ENCODE measurements at regions not wholly inside any gene's neighbourhood (a gene's known extent, or its start where the extent isn't known, plus 50 kb on each side); places are given as distances from the start of the nearest gene placed in this dataset.

DNA sequence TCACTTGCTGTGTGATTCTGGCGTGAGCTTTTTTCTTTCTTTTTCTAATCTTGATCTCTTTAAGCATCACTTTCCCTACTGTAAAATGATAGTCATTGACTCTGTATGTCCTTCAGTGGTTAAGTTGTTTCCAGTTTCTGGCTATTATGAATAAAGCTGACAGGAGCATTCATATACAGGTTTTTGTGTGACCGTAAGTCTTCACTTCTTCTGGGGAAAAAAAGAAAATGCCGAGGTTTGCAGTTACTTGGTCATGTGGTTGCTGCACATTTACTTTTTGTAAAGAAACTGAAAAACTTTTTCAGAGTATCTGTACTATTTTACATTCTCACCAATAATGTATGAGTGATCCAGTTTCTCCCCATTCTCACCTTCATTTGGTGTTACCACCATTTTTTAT, 247.4 kb upstream of the RBMS3 start:
- DNase-seq (ENCODE audit: low read depth) = no peak

DNA sequence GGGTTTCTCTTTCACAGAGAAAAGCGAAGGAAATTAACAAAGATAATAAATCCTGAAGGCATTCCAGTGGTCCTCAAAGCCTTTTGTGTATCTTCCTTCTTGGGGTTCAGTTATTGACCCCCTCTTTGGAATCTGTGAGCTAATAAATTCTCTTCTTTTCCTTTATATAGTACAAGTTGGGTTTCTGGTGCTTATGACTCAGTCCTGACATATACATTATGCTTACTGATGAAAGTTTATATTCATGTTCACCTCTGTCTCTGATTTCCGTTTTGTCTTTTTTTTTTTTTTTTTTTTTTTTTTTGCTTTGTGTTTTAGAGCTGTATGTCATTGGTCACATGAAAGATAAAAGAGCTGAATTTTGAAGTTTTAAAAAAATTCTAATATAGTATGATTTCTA, 230.7 kb upstream of the RBMS3 start:
- no peak for DNase-seq (ENCODE audit: low read depth)

DNA sequence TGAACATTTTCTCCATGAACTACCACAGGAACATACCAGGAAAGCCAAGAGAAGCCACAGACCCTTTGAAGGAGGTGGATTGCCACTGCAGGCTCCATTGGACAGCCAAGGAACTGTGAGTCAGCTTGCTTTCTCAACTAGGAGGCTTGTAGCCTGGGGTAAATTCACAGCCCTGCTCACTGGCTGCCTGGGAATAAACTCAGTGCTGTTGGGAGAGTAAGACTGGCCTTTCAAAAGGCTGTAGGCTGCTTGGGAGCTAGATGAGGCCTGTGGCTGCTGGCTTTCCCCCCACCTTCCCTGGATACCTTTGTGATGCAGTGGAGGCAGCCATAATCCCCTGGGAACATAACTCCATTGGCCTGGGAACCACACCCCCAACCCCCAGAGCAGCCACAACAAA, 223.5 kb upstream of the RBMS3 start:
- DNase-seq (ENCODE audit: low read depth) = peak; percentile 84

- peak; percentile 58 for DNase-seq (ENCODE audit: low read depth)
These were observed 216.8 kb upstream of the RBMS3 start for GRCh38 chr3:29064085-29064484.

- peak; percentile 96 for DNase-seq (ENCODE audit: low read depth)
These were observed 215.6 kb upstream of the RBMS3 start for GRCh38 chr3:29065211-29065785.

DNA sequence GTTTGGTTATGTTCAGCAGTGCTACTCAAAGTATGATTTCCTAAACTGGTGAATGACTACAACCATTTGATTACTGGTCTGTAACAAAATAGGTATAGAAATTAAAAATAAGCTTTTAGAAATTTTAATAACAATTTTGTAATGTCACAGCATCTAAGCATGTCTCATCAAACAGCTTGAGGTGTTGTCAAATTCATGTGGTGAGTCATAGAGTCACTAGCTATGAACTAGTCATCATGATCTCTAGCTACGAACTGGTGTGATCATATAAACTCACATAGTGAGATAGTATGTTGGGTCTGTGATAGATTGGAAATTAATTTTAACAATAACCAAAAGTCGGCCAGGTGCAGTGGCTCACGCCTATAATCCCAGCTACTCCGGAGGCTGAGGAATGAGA, 213.9 kb upstream of the RBMS3 start:
- peak; percentile 5 for DNase-seq (ENCODE audit: low read depth)

- DNase-seq (ENCODE audit: low read depth) = no peak
These were observed 209.8 kb upstream of the RBMS3 start for GRCh38 chr3:29070959-29071634.

DNA sequence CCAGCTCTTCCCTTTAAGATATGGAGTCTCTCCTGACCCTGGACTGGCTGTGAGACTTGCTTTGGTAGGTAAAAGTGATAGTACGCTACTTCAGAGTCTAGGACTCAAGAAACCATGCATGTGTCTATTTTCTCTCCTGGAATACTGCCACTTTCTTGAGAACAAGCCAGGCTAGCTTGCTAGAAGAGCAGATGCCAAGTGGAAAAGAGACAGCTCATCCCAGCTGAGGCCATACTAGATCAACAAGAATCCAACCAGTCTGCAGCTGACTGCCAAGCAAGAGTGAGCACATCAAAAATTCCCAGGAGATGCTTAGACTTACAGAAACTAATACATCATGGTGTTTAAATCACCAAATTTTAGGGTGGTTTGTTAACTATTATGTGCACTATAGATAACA, 208.3 kb upstream of the RBMS3 start:
- no peak for DNase-seq (ENCODE audit: low read depth)

- DNase-seq (ENCODE audit: low read depth) = no peak
These were observed 203.5 kb upstream of the RBMS3 start for GRCh38 chr3:29077356-29077755.

DNA sequence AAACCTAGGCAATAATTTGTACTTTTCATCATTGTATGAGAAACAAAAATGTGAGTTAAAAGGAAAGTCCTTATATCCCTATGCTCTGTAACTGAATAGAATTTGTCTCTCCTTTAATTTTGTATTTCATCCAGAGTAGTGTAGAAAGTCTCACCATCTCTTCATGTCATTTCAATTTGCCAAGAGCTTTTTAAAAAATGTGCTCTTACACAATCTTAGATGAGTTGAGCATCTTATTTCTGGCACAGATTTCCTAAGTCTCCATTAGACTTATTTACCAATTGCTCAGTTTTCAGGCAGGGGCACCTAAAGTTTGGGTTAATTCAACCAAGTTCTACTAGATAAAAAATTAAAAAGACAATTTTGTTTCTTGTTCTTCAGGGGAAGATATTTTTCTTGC, 201.5 kb upstream of the RBMS3 start:
- DNase-seq (ENCODE audit: low read depth) = no peak

DNA sequence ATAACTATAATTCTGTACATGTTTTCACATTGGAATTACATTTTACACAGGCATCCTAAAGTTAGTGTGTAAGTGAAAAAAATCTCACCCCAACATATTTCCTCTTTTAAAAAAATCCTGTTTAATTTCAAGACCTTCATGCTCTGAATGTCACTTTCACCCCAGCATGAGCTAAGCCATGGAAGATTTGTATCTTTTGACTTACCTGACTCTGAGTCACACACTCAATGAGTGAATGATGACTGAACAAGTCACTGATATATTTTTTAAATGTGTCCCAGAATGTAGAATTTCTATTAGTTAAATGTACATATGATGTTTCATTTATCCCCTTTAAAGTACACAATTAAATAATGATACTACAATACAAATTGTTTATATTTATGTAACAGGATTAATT, 199.9 kb upstream of the RBMS3 start:
- no peak for DNase-seq (ENCODE audit: low read depth)

DNA sequence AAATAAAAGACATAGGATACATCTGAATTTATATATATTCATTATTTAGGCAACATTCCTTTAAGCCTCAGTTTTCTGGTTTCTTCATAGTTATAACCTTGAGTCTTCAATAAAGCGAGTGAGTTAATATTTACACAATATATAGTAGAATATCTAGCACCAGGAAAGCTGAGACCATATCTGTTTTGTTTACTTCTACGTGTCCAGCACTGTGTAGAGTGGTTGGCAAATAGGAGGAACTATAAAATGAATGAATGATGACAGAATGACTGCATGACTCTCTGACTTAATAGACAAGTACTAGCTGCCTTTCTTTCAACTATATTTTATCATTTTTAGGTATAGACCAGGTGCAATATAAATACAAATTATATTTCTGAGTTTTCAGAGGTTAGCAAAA, 197.8 kb upstream of the RBMS3 start:
- no peak for DNase-seq (ENCODE audit: low read depth)

DNA sequence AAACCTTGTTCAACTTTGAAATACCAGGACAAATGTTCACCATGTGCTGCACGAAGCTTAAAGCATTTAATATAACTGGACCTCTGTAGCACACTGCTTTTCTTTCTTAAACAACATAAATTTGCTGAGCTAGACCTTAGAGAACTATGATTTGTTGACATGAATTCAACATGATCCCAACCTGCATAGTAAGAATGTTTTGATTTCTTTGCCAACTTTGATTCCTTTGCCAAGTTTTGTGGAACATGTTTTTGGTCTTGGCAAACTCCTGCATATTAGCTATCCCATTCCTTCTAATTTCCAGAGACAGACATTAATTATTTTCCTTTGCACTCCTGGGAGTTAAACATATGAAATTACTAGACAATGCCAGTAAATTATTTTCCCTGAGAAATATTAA, 197.2 kb upstream of the RBMS3 start:
- no peak for DNase-seq (ENCODE audit: low read depth)

DNA sequence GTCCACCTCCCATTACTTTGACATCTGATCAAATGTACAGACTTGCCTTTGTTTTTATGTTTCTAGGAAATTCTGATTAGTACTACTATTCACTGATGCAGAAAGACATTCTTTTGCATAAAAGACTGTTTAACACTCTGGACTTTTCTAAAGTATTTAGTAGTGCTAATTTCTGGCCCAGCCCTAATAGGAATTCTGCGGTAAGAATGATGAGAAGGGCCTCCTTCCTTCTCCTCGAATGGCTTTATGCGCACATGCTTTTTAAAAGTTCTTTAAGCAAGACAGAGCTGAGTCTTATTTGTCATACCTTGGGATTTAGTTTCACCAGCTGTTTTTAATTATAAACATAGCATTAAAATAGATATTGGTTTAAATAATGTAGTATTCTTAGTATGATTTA, 192.3 kb upstream of the RBMS3 start:
- no peak for DNase-seq (ENCODE audit: low read depth)

DNA sequence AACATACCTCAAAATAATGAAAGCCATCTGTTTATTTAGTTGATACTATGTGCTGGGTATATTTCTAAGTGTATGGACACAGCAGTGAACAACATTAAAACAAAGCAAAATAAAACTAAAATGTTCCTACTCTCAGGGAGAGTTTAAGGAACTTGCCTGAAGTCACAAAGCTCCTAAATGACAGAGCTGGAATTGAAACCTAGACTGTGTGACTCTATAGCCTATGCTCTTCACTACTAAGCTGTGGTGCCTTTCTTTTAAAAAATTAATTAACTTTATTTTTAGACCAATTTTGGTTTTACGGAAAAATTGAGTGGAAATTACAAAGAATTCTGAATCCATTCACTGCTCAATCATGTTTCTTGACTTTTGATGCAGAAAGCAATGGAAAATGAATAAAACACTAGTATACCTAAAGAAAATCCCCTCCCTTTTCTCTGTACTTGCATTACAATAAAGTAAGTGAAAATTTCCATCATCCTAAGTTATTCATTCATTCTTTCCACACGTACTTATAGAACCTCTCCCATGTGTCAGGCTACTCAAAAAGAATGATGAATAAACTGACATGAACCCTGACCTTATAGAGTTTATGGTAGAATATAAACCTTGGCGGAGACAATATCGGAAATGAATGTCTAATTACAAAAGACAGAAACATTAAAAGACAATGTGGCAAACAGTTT, 189.8 kb upstream of the RBMS3 start:
- DNase-seq (ENCODE audit: low read depth) = no peak

- no peak for DNase-seq (ENCODE audit: low read depth)
These were observed 189.2 kb upstream of the RBMS3 start for GRCh38 chr3:29091599-29092189.

GRCh38 chr3:29092348-29092747, 188.5 kb upstream of the RBMS3 start:
- DNase-seq (ENCODE audit: low read depth) = no peak

DNA sequence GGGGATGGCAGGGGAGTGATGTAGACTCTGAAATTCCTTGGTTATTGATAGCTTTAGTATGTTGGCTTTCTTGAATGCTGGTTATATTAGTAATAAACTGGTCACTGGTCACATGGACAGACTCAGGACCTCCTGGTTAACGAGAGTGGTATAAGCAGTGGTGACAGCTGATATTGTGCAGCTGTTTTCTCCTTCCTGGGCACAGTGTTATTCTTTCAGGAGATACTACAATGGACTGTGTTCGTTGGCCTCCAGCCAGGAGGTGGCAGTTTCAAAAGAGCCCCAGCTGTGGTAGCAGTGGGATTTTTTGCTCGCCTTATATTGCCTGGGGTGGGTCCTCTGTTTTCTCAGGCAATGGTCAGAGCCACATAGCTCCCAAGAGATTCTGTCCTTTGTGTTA, 181.6 kb upstream of the RBMS3 start:
- DNase-seq (ENCODE audit: low read depth) = peak; percentile 18

DNA sequence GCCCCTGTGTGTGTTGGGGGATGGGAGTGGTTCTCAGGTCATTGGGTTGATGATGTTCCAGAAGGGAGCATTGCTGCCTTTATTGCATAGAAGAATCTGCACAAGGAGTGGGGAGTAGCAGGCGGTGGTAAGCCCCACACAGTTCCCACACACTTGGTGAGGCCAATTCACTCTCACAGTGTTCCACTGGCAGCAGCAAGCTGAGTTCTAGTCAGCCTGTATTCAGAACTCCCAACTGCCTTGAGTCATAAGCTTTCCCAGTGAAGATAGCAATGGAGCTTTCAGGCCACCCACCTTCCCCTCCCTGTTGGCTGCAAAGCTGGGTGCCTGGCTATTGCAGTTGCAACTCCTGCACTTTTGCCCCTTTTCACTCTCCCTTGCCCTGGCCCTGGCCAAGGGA, 181.1 kb upstream of the RBMS3 start:
- DNase-seq (ENCODE audit: low read depth) = no peak

- no peak for DNase-seq (ENCODE audit: low read depth)
These were observed 180.6 kb upstream of the RBMS3 start for GRCh38 chr3:29100292-29100691.

DNA sequence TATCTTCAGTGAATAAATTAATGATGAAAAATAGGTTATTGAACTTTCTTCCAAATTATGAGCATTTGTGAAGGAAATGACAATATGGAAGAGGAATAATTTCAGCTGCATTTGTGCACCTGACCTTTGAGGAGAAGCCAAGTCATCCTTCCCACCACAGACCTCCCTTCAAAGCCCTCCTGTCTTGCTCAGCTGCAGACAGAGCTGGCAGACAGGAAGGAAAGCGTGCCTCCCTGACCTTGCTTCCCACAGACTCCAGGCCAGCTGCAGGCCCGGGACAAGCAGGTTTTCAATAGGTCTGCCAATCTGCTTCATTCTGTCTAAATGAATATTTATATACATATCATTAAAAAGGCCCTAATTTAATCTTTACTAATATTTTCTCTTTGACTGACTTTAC, 152.9 kb upstream of the RBMS3 start:
- DNase-seq (ENCODE audit: low read depth) = peak; percentile 40

- no peak for DNase-seq (ENCODE audit: low read depth)
These were observed 143.3 kb upstream of the RBMS3 start for GRCh38 chr3:29137601-29138000.

- DNase-seq (ENCODE audit: low read depth) = no peak
These were observed 142.7 kb upstream of the RBMS3 start for GRCh38 chr3:29138171-29138570.
